Pancreas (tissue), 10 donors: ENCODE measurements at regions not wholly inside any gene's neighbourhood (a gene's known extent, or its start where the extent isn't known, plus 50 kb on each side); places are given as distances from the start of the nearest gene placed in this dataset.

Source experiments
- ATAC-seq, 4 donors: fragments of 200-7000 bp; cut with Tn5 transposase; one replicate each; pipeline versions ENCODE4 v1.8.0 to v1.9.1; 2020; ENCODE audit warnings: mild to moderate bottlenecking in 4 of 4, moderate library complexity in 4 of 4
- DNase-seq, 6 donors: peaks; one replicate each; pipeline ENCODE4 v3.0.0-alpha.2; 2020
- FAIRE-seq: peaks from 2 replicates; lab custom pipeline; 2012; peaks lifted over from hg19 to GRCh38; lab: Jason Lieb, UNC
- H3K27ac ChIP-seq, 4 donors: fragments of 200-600 bp; sonication (generic); 1 replicate in 3 of 4; 2 replicates in 1 of 4; pipeline versions ENCODE4 v1.5.0 to v1.8.0; 2020
- H3K27me3 ChIP-seq, 4 donors: fragments of 200-600 bp; one replicate each; pipeline ENCODE4 v1.8.0; 2021
- H3K36me3 ChIP-seq, 3 donors: fragments of 200-600 bp; sonication (generic) in 1 of 3; one replicate each; pipeline versions ENCODE4 v1.5.0 to v1.8.0; 2020 to 2021
- H3K4me1 ChIP-seq, 3 donors: fragments of 200-600 bp; one replicate each; pipeline ENCODE4 v1.8.0; 2021
- H3K4me3 ChIP-seq, 4 donors: fragments of 200-600 bp; sonication (generic) in 2 of 4; one replicate each; pipeline versions ENCODE4 v1.5.0 to v1.8.0; 2020 to 2021
- H3K9me3 ChIP-seq, 4 donors: fragments of 200-600 bp; one replicate each; pipeline ENCODE4 v1.8.0; 2021
- CTCF ChIP-seq, 4 donors: fragments of 200-600 bp; sonication (generic) in 3 of 4; IDR thresholded peaks; one replicate each; pipeline versions ENCODE4 v1.5.0 to v1.8.0; 2021; ENCODE audit warnings: antibody characterized with exemption in 4 of 4
- WGBS, 2 donors: extraction: QIAGEN DNeasy Blood & Tissue Kit; methylation state at CpG; one replicate each; pipeline ENCODE4 v1.1.7; 2013; 5-methylcytosine and 5-hydroxymethylcytosine counted together
- intact Hi-C, 3 donors: fragments of 100-400 bp; cut with DNase I; formaldehyde crosslinking; loops; one replicate each; pipeline versions ENCODE4 v1.11.1 to v1.14.2; 2022
- donor health status: healthy with polysubstance abuse.
- donor health status: DM: no; HTN: no; CAD: no; lungs with moderate emphysema.
- donor health status: DM: no; HTN: no; CAD: no.
- donor health status: control.
- donor health status: control.
- donor health status: Bipolar disorder and iron deficiency.
- donor health status: DM: yes; HTN: yes; CAD: no.
- donor health status: DM: no; HTN: no; CAD: no.
- donor health status: DM: no; HTN: no; CAD: no.
- donor health status: DM: yes; HTN: yes; CAD: no.

- no peak for FAIRE-seq
Measured at GRCh38 chr22:49333206-49333605, 494.5 kb downstream of the BRD1 start.

GRCh38 chr22:49332691-49333090 lies 495.0 kb downstream of the BRD1 start:
- FAIRE-seq (no peak), DNase-seq (no peak), ATAC-seq (no peak)
- WGBS, 2 donors, result 56 to 73% methylated on average over 10 of the region's 10 CpGs
- Histone ChIP-seq H3K36me3 (no peaks in the 10 kb centered on the region), H3K27ac (no peak overlapping the region), H3K9me3 (no peaks in the 10 kb centered on the region), H3K4me1 (no peaks in the 10 kb centered on the region), H3K4me3 (no peak overlapping the region), H3K27me3 (peaks cover 0 to 2% (median 0%) of the 10 kb centered on the region in 4 donors)
- intact Hi-C loops, result no loop called here
- TF ChIP-seq CTCF (IDR thresholded peaks at IDR 0.05), result no peak

More at GRCh38 chr22:49333206-49333605, 494.5 kb downstream of the BRD1 start:
- ATAC-seq (no peak), DNase-seq (peak in 1 of 6 donors; percentile 30)
- intact Hi-C loops, result no loop called here
- Histone ChIP-seq H3K27ac (no peak overlapping the region), H3K27me3 (peaks cover 0 to 2% (median under 1%) of the 10 kb centered on the region in 4 donors), H3K4me3 (no peak overlapping the region), H3K36me3 (no peaks in the 10 kb centered on the region), H3K9me3 (no peaks in the 10 kb centered on the region), H3K4me1 (no peaks in the 10 kb centered on the region)
- TF ChIP-seq CTCF (IDR thresholded peaks at IDR 0.05), result no peak
- 64 to 75% methylated on average over 20 to 21 of the region's 21 CpGs for WGBS, 2 donors

GRCh38 chr22:49331878-49332277 lies 495.8 kb downstream of the BRD1 start:
- 65 to 74% methylated on average over 10 of the region's 10 CpGs for whole genome bisulfite sequencing, 2 donors
- FAIRE-seq (no peak), DNase-seq (peak in 1 of 6 donors; percentile 30), ATAC-seq (no peak)
- H3K27ac ChIP-seq, result no peak overlapping the region
- H3K4me3 ChIP-seq, result no peak overlapping the region
- H3K4me1 ChIP-seq, result no peaks in the 10 kb centered on the region
- H3K27me3 ChIP-seq, result peaks cover 0 to 2% (median 0%) of the 10 kb centered on the region in 4 donors
- H3K36me3 ChIP-seq, result no peaks in the 10 kb centered on the region
- intact Hi-C loops, result no loop called here
- no peak for TF ChIP-seq CTCF (IDR thresholded peaks at IDR 0.05)
- no peaks in the 10 kb centered on the region for H3K9me3 ChIP-seq

GRCh38 chr22:49331223-49331815 lies 496.4 kb downstream of the BRD1 start:
- ATAC-seq (no peak), FAIRE-seq (no peak), DNase-seq (peak in 1 of 6 donors; percentile 22)
- WGBS, 2 donors, result 47 to 57% methylated on average over 12 of the region's 12 CpGs
- H3K4me1 ChIP-seq, result no peaks in the 10 kb centered on the region
- H3K27me3 ChIP-seq, result peaks cover 0 to 2% (median 0%) of the 10 kb centered on the region in 4 donors
- no peaks in the 10 kb centered on the region for H3K36me3 ChIP-seq
- intact Hi-C loops, result no loop called here
- no peaks in the 10 kb centered on the region for H3K9me3 ChIP-seq
- no peak overlapping the region for H3K4me3 ChIP-seq
- no peak overlapping the region for H3K27ac ChIP-seq
- no peak for TF ChIP-seq CTCF (IDR thresholded peaks at IDR 0.05)
